Fibroblast of lung (primary cell): ENCODE measurements at regions not wholly inside any gene's neighbourhood (a gene's known extent, or its start where the extent isn't known, plus 50 kb on each side); places are given as distances from the start of the nearest gene placed in this dataset.

Experiments used
- DNase-seq, 2 donors: peaks; one replicate each; pipeline versions ENCODE4 v3.0.0 to v3.0.0-alpha.2; 2010; ENCODE audit warnings: low read depth in 2 of 2
- H2AFZ ChIP-seq: 2 replicates; pipeline ENCODE4 v1.5.1; 2012; ENCODE audit warnings: low read length, control low read depth, inconsistent platforms
- H3K27ac ChIP-seq: 2 replicates; pipeline ENCODE4 v1.5.1; 2011; ENCODE audit warnings: low read length, control low read depth; ENCODE audit not compliant: insufficient read depth
- H3K27me3 ChIP-seq: 2 replicates; pipeline ENCODE4 v1.5.1; 2011; ENCODE audit warnings: mild to moderate bottlenecking, low read length; ENCODE audit not compliant: control insufficient read depth, insufficient read depth
- H3K36me3 ChIP-seq: 2 replicates; pipeline ENCODE4 v1.5.1; 2011; ENCODE audit warnings: low read length; ENCODE audit not compliant: control insufficient read depth, insufficient read depth
- H3K4me1 ChIP-seq: 2 replicates; pipeline ENCODE4 v1.5.1; 2011; ENCODE audit warnings: low read length; ENCODE audit not compliant: control insufficient read depth, insufficient read depth; ENCODE audit errors: extremely low read depth
- H3K4me2 ChIP-seq: 2 replicates; pipeline ENCODE4 v1.5.1; 2011; ENCODE audit warnings: low read length, control low read depth; ENCODE audit not compliant: insufficient read depth; ENCODE audit errors: extremely low read depth
- H3K4me3 ChIP-seq, 4 experiments: fragments of 200-600 bp in 1 of 4; sonication (generic) in 1 of 4; replicated peaks in 1 of 4; 2 replicates each; pipeline ENCODE4 v1.5.1; 2011 to 2016; ENCODE audit warnings: low read length in 4 of 4, low read depth in 3 of 4, mild to moderate bottlenecking in 3 of 4, control low read depth in 2 of 4, inconsistent platforms in 1 of 4, mixed read lengths in 1 of 4; ENCODE audit not compliant: insufficient read depth in 1 of 4; ENCODE audit errors: control extremely low read depth in 1 of 4
- H3K79me2 ChIP-seq: 2 replicates; pipeline ENCODE4 v1.5.1; 2012; ENCODE audit warnings: mild to moderate bottlenecking, low read length, inconsistent platforms; ENCODE audit not compliant: control insufficient read depth, insufficient read depth
- H3K9ac ChIP-seq: 2 replicates; pipeline ENCODE4 v1.5.1; 2011; ENCODE audit warnings: mild to moderate bottlenecking, low read length, control low read depth; ENCODE audit not compliant: insufficient read depth
- H3K9me3 ChIP-seq: 2 replicates; pipeline ENCODE4 v1.5.1; 2012; ENCODE audit warnings: low read depth, low read length; ENCODE audit not compliant: control insufficient read depth, insufficient read depth
- H4K20me1 ChIP-seq: 2 replicates; pipeline ENCODE4 v1.5.1; 2011; ENCODE audit warnings: low read length; ENCODE audit not compliant: control insufficient read depth, insufficient read depth; ENCODE audit errors: extremely low read depth
- EZH2 ChIP-seq: IDR thresholded peaks from 2 replicates; pipeline ENCODE4 v1.5.1; 2012; ENCODE audit warnings: low read length, control low read depth, mild to moderate bottlenecking; ENCODE audit errors: missing control alignments
- TF ChIP-seq, protein P1 (sequence below), 2 donors: IDR thresholded peaks in 1 of 2; conservative IDR thresholded peaks in 1 of 2; 1 replicate in 1 of 2; 2 replicates in 1 of 2; pipeline ENCODE4 v1.5.1; 2011 to 2012; ENCODE audit warnings: low read length in 2 of 2, control low read depth in 1 of 2, inconsistent platforms in 1 of 2, low read depth in 1 of 2, mild to moderate bottlenecking in 1 of 2

GRCh38 chr10:11679946-11680345 lies 62.2 kb upstream of the ECHDC3 start:
- Histone ChIP-seq H4K20me1 (no peaks in the 10 kb centered on the region), H3K9ac (no peak overlapping the region), H3K4me1 (no peaks in the 10 kb centered on the region), H3K4me2 (no peak overlapping the region), H3K79me2 (no peaks in the 10 kb centered on the region), H3K27ac (no peak overlapping the region), H3K27me3 (peaks cover 9% of the 10 kb centered on the region), H3K36me3 (no peaks in the 10 kb centered on the region), H2AFZ (no peak overlapping the region), H3K9me3 (no peaks in the 10 kb centered on the region), H3K4me3 (no peak overlapping the region)
- no peak for DNase-seq
- TF ChIP-seq, protein P1, sequence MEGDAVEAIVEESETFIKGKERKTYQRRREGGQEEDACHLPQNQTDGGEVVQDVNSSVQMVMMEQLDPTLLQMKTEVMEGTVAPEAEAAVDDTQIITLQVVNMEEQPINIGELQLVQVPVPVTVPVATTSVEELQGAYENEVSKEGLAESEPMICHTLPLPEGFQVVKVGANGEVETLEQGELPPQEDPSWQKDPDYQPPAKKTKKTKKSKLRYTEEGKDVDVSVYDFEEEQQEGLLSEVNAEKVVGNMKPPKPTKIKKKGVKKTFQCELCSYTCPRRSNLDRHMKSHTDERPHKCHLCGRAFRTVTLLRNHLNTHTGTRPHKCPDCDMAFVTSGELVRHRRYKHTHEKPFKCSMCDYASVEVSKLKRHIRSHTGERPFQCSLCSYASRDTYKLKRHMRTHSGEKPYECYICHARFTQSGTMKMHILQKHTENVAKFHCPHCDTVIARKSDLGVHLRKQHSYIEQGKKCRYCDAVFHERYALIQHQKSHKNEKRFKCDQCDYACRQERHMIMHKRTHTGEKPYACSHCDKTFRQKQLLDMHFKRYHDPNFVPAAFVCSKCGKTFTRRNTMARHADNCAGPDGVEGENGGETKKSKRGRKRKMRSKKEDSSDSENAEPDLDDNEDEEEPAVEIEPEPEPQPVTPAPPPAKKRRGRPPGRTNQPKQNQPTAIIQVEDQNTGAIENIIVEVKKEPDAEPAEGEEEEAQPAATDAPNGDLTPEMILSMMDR (conservative IDR thresholded peaks at IDR 0.05 in 1 of 2, IDR thresholded peaks at IDR 0.05 in 1 of 2; ENCODE audit: low read depth in 1 of 2, low read length in 2 of 2): no peak
- no peak for TF ChIP-seq EZH2

DNA sequence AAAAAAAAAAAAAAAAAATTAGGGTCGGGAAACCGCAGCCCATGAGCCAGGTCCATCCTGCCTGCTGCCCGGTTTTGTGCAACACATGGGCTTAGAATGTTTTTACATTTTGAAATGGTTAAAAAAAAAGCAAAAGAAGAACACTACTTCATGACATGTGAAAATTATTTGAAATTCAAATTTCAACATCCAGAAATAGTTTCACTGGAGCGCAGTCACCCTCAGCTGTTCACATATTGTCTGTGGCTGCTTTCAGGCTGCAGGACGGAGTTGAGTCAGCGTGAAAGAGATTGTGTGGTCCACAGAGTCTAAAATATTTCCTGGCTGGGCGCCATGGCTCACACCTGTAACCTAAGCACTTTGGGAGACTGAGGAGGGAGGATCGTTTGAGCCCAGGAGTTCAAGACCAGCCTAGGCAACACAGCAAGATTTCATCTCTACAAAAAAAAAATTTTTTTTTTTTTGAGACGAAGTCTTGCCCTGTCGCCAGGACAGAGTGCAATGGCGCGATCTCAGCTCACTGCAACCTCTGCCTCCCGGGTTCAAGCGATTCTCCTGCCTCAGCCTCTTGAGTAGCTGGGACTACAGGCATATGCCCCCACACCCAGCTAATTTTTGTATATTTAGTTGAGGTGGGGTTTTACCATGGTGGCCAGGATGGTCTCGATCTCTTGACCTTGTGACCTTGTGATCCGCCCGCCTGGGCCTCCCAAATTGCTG lies 63.9 kb upstream of the ECHDC3 start:
- no peak overlapping the region for H3K9ac ChIP-seq
- H3K4me2 ChIP-seq: no peak overlapping the region
- peak; percentile 15 to 50 for DNase-seq
- peaks cover 9% of the 10 kb centered on the region for H3K27me3 ChIP-seq
- no peaks in the 10 kb centered on the region for H3K36me3 ChIP-seq
- H3K79me2 ChIP-seq: no peaks in the 10 kb centered on the region
- H3K27ac ChIP-seq: no peak overlapping the region
- H3K4me1 ChIP-seq: no peaks in the 10 kb centered on the region
- H3K4me3 ChIP-seq: no peak overlapping the region
- no peak for TF ChIP-seq EZH2
- TF ChIP-seq, protein P1 (conservative IDR thresholded peaks at IDR 0.05 in 1 of 2, IDR thresholded peaks at IDR 0.05 in 1 of 2; ENCODE audit: low read depth in 1 of 2, low read length in 2 of 2): no peak
- no peaks in the 10 kb centered on the region for H4K20me1 ChIP-seq
- no peaks in the 10 kb centered on the region for H3K9me3 ChIP-seq
- no peak overlapping the region for H2AFZ ChIP-seq

DNA sequence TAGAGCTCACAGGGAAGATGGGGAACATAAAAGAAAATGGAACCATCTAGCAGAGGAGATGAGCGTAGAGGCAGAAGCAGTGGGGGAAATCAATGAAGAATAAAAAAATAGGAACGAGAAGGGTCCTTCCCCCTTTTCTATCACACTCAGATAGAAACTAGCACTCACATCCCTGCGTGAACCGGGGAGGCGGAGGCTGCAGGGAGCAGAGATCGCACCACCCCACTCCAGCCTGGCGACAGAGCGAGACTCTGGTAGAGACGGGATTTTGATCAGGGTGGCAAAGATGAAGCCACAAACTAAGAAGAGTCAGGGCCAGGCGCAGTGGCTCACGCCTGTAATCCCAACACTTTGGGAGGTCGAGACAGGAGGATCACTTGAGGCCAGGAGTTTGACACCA lies 64.7 kb upstream of the ECHDC3 start:
- Histone ChIP-seq H3K36me3 (no peaks in the 10 kb centered on the region), H3K27me3 (peaks cover 9% of the 10 kb centered on the region), H3K79me2 (no peaks in the 10 kb centered on the region), H3K9ac (no peak overlapping the region), H3K4me2 (no peak overlapping the region), H3K27ac (no peak overlapping the region), H3K4me1 (no peaks in the 10 kb centered on the region), H4K20me1 (no peaks in the 10 kb centered on the region), H2AFZ (no peak overlapping the region), H3K9me3 (no peaks in the 10 kb centered on the region), H3K4me3 (no peak overlapping the region)
- DNase-seq: no peak
- TF ChIP-seq EZH2: no peak
- TF ChIP-seq, protein P1 (conservative IDR thresholded peaks at IDR 0.05 in 1 of 2, IDR thresholded peaks at IDR 0.05 in 1 of 2; ENCODE audit: low read depth in 1 of 2, low read length in 2 of 2): no peak
